Neural cell (in vitro differentiated cells): ENCODE measurements at regions not wholly inside any gene's neighbourhood (a gene's known extent, or its start where the extent isn't known, plus 50 kb on each side); places are given as distances from the start of the nearest gene placed in this dataset.

Source experiments
- H2AFZ ChIP-seq: fragments of 200-600, 300-800 bp; sonication (generic), shearing (Covaris generic); 2 replicates; pipeline ENCODE4 v1.6.0; 2014; ENCODE audit warnings: low read depth, mild to moderate bottlenecking, antibody characterized with exemption, low read length, moderate library complexity
- H3F3A ChIP-seq: fragments of 200-600 bp; shearing (Covaris generic); 2 replicates; pipeline ENCODE4 v1.6.1; 2016; ENCODE audit warnings: mild to moderate bottlenecking, moderate library complexity, mixed read lengths, antibody characterized with exemption, low read length; ENCODE audit not compliant: insufficient read depth, poor library complexity, severe bottlenecking
- H3K27ac ChIP-seq: fragments of 200-600, 300-800 bp; sonication (generic), shearing (Covaris generic); 2 replicates; pipeline ENCODE4 v1.5.1; 2014; ENCODE audit warnings: mild to moderate bottlenecking, low read length, moderate library complexity
- H3K27me3 ChIP-seq: fragments of 300-800, 200-600 bp; sonication (generic), shearing (Covaris generic); 2 replicates; pipeline ENCODE4 v1.6.0; 2014; ENCODE audit warnings: mild to moderate bottlenecking, low read depth, low read length, moderate library complexity; ENCODE audit not compliant: insufficient read depth
- H3K36me3 ChIP-seq: fragments of 300-800, 200-600 bp; sonication (generic), shearing (Covaris generic); 2 replicates; pipeline ENCODE4 v1.5.1; 2014; ENCODE audit warnings: mild to moderate bottlenecking, antibody characterized with exemption, low read length, moderate library complexity; ENCODE audit not compliant: insufficient read depth
- H3K4me2 ChIP-seq: fragments of 300-800, 200-600 bp; sonication (generic), shearing (Covaris generic); 2 replicates; pipeline ENCODE4 v1.6.0; 2014; ENCODE audit warnings: mild to moderate bottlenecking, low read length
- H3K4me3 ChIP-seq: fragments of 300-800, 200-600 bp; sonication (generic), shearing (Covaris generic); 2 replicates; pipeline ENCODE4 v1.5.1; 2014; ENCODE audit warnings: mild to moderate bottlenecking, low read length, moderate library complexity
- H3K79me2 ChIP-seq: fragments of 200-600 bp; shearing (Covaris generic); replicated peaks from 2 replicates; pipeline ENCODE4 v1.6.0; 2014; ENCODE audit warnings: mild to moderate bottlenecking, low read length, moderate library complexity; ENCODE audit not compliant: insufficient read depth
- H3K9ac ChIP-seq: fragments of 300-800, 200-600 bp; sonication (generic), shearing (Covaris generic); 2 replicates; pipeline ENCODE4 v1.6.1; 2016; ENCODE audit warnings: mild to moderate bottlenecking, low read length, mixed read lengths
- H3K9me2 ChIP-seq: fragments of 200-600 bp; shearing (Covaris generic); 2 replicates; pipeline ENCODE4 v1.6.1; 2016; ENCODE audit warnings: mild to moderate bottlenecking, low read length, mixed read lengths; ENCODE audit not compliant: insufficient read depth
- H3K9me3 ChIP-seq: fragments of 200-600, 300-800 bp; sonication (generic), shearing (Covaris generic); 2 replicates; pipeline ENCODE4 v1.6.1; 2016; ENCODE audit warnings: mild to moderate bottlenecking, mixed run types, low read length, moderate library complexity, mixed read lengths
- H4K20me1 ChIP-seq: fragments of 200-600 bp; shearing (Covaris generic); 2 replicates; pipeline ENCODE4 v1.6.1; 2016; ENCODE audit warnings: mild to moderate bottlenecking, mixed run types; ENCODE audit not compliant: insufficient read depth
- CTCF ChIP-seq: fragments of 450-650 bp; IDR thresholded peaks from 2 replicates; pipeline ENCODE4 v1.5.1; 2014; ENCODE audit warnings: antibody characterized with exemption, mild to moderate bottlenecking, moderate library complexity; ENCODE audit not compliant: poor library complexity, severe bottlenecking
- EP300 ChIP-seq: fragments of 450-650 bp; conservative IDR thresholded peaks from 2 replicates; pipeline ENCODE4 v1.6.1; 2014; ENCODE audit warnings: antibody characterized with exemption, mild to moderate bottlenecking, moderate library complexity; ENCODE audit not compliant: poor library complexity, severe bottlenecking
- EZH2 ChIP-seq: fragments of 200-600, 300-800 bp; shearing (Covaris generic), sonication (generic); IDR thresholded peaks from 2 replicates; pipeline ENCODE4 v1.6.1; 2014; ENCODE audit warnings: antibody characterized with exemption, low read length, borderline replicate concordance, mild to moderate bottlenecking; ENCODE audit not compliant: insufficient read depth, poor library complexity, severe bottlenecking
- MXI1 ChIP-seq: fragments of 450-650 bp; conservative IDR thresholded peaks from 2 replicates; pipeline ENCODE4 v1.6.1; 2014; ENCODE audit warnings: antibody characterized with exemption, mild to moderate bottlenecking; ENCODE audit not compliant: poor library complexity, severe bottlenecking
- POLR2AphosphoS5 ChIP-seq: IDR thresholded peaks from 2 replicates; pipeline ENCODE4 v1.6.1; 2012
- RAD21 ChIP-seq: fragments of 450-650 bp; conservative IDR thresholded peaks from 2 replicates; pipeline ENCODE4 v1.6.1; 2014; ENCODE audit warnings: antibody characterized with exemption, mild to moderate bottlenecking, moderate library complexity
- REST ChIP-seq: IDR thresholded peaks from 2 replicates; pipeline ENCODE4 v1.6.1; 2012; ENCODE audit warnings: borderline replicate concordance
- SMC3 ChIP-seq: fragments of 450-650 bp; conservative IDR thresholded peaks from 2 replicates; pipeline ENCODE4 v1.6.1; 2014; ENCODE audit warnings: antibody characterized with exemption, mild to moderate bottlenecking, moderate library complexity; ENCODE audit not compliant: poor library complexity
- TAF1 ChIP-seq: IDR thresholded peaks from 2 replicates; pipeline ENCODE4 v1.6.1; 2012; ENCODE audit warnings: low read depth

DNA sequence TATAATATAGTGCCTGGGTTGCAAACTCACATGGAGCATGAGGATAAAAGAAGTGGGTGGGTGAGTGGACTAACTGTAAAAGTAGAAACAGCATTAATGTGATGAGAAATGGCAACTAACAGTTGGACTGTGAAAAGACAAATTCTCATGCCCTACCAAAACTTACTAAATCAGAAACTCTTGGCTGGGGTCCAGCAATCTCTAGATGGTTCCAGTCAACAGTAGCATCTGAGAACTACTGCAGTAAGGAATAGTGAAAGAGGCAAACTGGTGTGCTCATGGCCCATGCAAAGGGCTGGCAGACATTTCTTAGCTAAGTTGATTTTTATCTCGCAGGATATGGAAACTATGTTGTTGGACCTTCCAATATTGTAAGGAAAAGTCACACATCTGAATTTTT lies 150.3 kb downstream of the PIK3R1 start:
- H3F3A ChIP-seq = no peaks in the 10 kb centered on the region

GRCh38 chr5:68367287-68367686 lies 151.7 kb downstream of the PIK3R1 start:
- no peak overlapping the region for H3K9ac ChIP-seq
- H3F3A ChIP-seq = no peaks in the 10 kb centered on the region
- H3K27ac ChIP-seq = peak overlapping the region; percentile 4
- H3K4me3 ChIP-seq = no peak overlapping the region
- no peak overlapping the region for H3K4me2 ChIP-seq
- H3K9me2 ChIP-seq = no peaks in the 10 kb centered on the region
- no peak overlapping the region for H2AFZ ChIP-seq
- no peaks in the 10 kb centered on the region for H3K9me3 ChIP-seq
- H3K79me2 ChIP-seq = no peaks in the 10 kb centered on the region
- H3K36me3 ChIP-seq = no peaks in the 10 kb centered on the region
- H3K27me3 ChIP-seq = no peaks in the 10 kb centered on the region
- H4K20me1 ChIP-seq = no peaks in the 10 kb centered on the region
- TF ChIP-seq RAD21 (no peak), MXI1 (no peak), TAF1 (no peak), EZH2 (no peak), EP300 (no peak), SMC3 (no peak), POLR2AphosphoS5 (no peak), REST (no peak)

More for the DNA sequence above, 150.3 kb downstream of the PIK3R1 start:
- H3K27me3 ChIP-seq = no peaks in the 10 kb centered on the region
- H3K4me2 ChIP-seq = no peak overlapping the region
- no peak overlapping the region for H2AFZ ChIP-seq
- H3K36me3 ChIP-seq = no peaks in the 10 kb centered on the region
- no peaks in the 10 kb centered on the region for H3K9me2 ChIP-seq
- no peaks in the 10 kb centered on the region for H3K79me2 ChIP-seq
- H3K9me3 ChIP-seq = no peaks in the 10 kb centered on the region
- no peak for TF ChIP-seq CTCF
- no peak for TF ChIP-seq EZH2
- no peak for TF ChIP-seq SMC3
- no peak for TF ChIP-seq RAD21
- TF ChIP-seq MXI1 = no peak
- TF ChIP-seq EP300 = no peak
- no peak for TF ChIP-seq POLR2AphosphoS5
- TF ChIP-seq REST = no peak
- no peak for TF ChIP-seq TAF1
- no peak overlapping the region for H3K9ac ChIP-seq
- no peak overlapping the region for H3K4me3 ChIP-seq
- no peaks in the 10 kb centered on the region for H4K20me1 ChIP-seq
- H3K27ac ChIP-seq = no peak overlapping the region
